Activated naive CD8-positive, alpha-beta T cell treated with anti-CD3 and anti-CD28 coated beads for 36 hours (primary cell): ENCODE measurements at regions not wholly inside any gene's neighbourhood (a gene's known extent, or its start where the extent isn't known, plus 50 kb on each side); places are given as distances from the start of the nearest gene placed in this dataset.
"Not testable (repeated sequence)": the region's sequence is repeated elsewhere in the genome, so short reads cannot be mapped to it uniquely, and the experiment has no call there.

Source experiments
- DNase-seq: peaks from one replicate; pipeline ENCODE4 v3.0.0; 2021
- H3K27ac Mint-ChIP-seq: one replicate; pipeline ENCODE4 v1.8.0; 2022; ENCODE audit warnings: mild to moderate bottlenecking, moderate library complexity, mixed read lengths
- H3K27me3 Mint-ChIP-seq: one replicate; pipeline ENCODE4 v1.8.0; 2022; ENCODE audit warnings: mild to moderate bottlenecking, mixed read lengths
- H3K36me3 Mint-ChIP-seq: one replicate; pipeline ENCODE4 v1.8.0; 2021; ENCODE audit warnings: mild to moderate bottlenecking, mixed read lengths
- H3K4me1 Mint-ChIP-seq: one replicate; pipeline ENCODE4 v1.8.0; 2021; ENCODE audit warnings: mixed read lengths
- H3K4me3 Mint-ChIP-seq: one replicate; pipeline ENCODE4 v1.8.0; 2022; ENCODE audit warnings: mild to moderate bottlenecking, moderate library complexity, mixed read lengths
- H3K9me3 Mint-ChIP-seq: one replicate; pipeline ENCODE4 v1.8.0; 2022; ENCODE audit warnings: mixed read lengths

DNA sequence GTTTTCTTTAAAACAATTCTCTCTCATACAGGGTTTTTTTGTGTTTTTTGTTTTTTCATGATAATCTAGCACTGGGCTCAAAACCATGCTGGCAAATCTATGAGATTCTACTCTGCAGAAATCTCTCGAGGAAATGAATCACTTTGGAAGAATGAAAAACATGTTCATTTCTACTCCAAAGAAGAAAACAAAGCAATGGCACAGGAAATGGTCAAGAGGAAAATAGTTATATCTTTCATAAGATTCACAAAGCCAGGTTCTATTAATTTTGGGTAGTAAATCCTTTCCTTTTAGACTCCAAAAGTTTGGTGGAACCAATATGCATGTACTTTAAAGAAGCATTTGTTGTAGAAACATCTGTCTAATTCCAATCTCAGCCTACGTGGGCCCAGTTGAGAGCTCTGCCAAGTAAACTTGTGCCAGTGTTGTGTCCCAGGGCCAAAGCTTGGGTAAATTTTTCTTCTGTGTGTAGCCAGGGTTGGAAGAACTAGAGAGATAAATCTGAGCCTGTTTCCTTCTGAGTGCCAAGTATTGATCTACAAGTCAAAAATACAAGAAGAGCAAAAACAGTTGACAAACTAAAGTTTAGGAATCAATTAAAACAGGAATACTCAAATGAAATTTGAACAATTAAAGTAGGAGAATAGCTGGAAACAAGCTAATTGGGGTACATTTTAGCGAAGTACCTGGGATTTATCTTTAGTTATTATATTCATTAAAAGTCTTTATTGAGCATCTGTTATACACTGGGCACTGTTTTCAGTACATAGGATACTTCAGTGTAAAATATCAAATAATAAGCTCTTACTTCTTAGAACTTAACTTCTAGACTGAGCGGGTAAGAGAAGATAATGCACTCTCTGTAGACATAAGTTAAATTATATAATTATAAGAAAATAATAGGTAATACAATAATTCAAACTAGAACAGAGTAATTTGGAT lies 657.5 kb upstream of the NECTIN3 start:
- H3K27me3 Mint-ChIP-seq = peaks cover 2% of the 10 kb centered on the region
- H3K9me3 Mint-ChIP-seq = peaks cover 1% of the 10 kb centered on the region
- no peaks in the 10 kb centered on the region for H3K4me1 Mint-ChIP-seq
- DNase-seq = no peak
- H3K36me3 Mint-ChIP-seq = no peaks in the 10 kb centered on the region
- no peak overlapping the region for H3K27ac Mint-ChIP-seq
- no peak overlapping the region for H3K4me3 Mint-ChIP-seq

DNA sequence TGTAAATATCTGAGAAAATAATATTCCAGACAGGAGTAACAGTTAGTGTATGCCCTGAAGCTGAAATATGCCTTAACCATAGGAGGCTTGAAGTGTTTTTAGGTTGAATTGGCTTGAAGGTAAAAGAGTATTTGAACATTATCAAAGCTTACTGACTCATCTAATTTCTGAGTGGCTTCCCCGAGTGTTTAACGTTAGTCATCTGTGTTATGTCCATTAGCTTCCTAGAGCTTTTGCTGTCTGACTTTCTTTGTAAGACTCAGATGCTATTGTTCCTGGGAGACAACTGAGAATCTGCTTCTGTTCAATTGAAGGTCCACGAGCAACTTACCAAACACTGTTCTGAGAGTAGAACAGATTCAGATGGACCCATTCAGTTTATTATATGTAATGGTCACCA lies 656.8 kb upstream of the NECTIN3 start:
- Mint-ChIP-seq H3K36me3 (no peaks in the 10 kb centered on the region), H3K4me1 (no peaks in the 10 kb centered on the region), H3K4me3 (no peak overlapping the region), H3K27me3 (no peaks in the 10 kb centered on the region), H3K27ac (no peak overlapping the region), H3K9me3 (peaks cover 1% of the 10 kb centered on the region)
- no peak for DNase-seq

DNA sequence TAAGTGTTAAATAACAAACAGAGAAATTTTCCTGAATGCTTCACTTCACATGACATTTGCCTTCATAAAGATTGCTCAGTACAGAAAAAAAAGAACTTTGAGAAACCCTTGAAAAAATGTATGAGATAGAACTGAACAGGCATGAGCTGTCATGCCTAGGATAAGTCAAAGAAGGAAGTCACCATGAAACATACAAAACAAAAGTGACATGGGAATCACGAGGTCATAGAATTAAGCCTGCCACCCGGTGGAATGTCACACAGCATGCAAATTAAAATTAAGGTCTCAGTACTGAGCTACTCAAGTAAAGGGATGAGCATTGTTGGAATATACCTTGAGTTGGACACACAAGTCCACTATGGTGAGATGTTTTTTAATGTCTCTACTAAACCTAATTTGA lies 652.5 kb upstream of the NECTIN3 start:
- Mint-ChIP-seq H3K27me3 (no peaks in the 10 kb centered on the region), H3K36me3 (no peaks in the 10 kb centered on the region), H3K9me3 (no peaks in the 10 kb centered on the region)

DNA sequence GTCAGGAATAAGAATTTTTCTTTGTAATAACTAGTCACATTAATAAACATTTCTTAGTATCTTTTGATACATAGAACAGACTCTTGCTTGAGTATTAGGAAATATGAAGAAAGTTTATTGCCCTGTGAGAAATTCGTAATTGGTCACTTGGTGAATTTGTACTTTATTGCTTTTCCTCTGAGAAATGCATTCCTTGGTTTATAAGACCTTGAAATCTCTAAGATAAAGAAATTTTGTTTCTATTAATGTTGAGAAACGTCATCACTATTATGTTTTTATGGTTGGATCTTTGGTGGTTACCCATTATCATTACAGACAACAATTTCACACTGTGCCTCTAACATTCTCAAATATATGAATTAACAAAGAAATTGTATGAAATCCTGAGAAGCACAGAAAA lies 652.0 kb upstream of the NECTIN3 start:
- Mint-ChIP-seq H3K9me3 (no peaks in the 10 kb centered on the region), H3K4me3 (no peak overlapping the region), H3K27ac (no peak overlapping the region), H3K36me3 (no peaks in the 10 kb centered on the region), H3K27me3 (no peaks in the 10 kb centered on the region), H3K4me1 (peaks cover 5% of the 10 kb centered on the region)
- DNase-seq = no peak

More for the DNA sequence above, 652.5 kb upstream of the NECTIN3 start:
- H3K4me1 Mint-ChIP-seq = peaks cover 5% of the 10 kb centered on the region
- no peak overlapping the region for H3K4me3 Mint-ChIP-seq
- no peak overlapping the region for H3K27ac Mint-ChIP-seq
- DNase-seq = no peak

DNA sequence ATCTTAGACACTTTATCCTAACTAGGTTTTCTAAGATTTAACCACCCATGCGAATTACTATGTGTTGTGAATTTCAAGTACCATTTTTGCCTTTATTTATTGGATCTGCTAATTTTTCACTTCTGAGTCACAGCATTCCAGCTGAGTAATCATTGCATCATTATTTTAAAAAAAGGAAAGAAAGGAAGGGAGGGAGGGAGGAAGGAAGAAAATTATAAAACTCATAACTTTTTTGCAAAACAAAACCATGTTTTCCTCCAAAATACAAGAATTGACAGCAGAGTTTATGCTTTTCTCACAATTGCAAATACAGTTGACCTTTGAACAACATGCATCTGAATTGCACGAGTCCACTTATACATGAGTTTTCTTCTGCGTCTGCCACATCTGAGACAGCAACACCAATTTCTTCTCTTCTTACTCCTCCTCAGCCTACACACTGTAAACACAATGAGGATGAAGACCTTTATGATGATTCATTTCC lies 651.4 kb upstream of the NECTIN3 start:
- Mint-ChIP-seq H3K4me3 (no peak overlapping the region), H3K9me3 (no peaks in the 10 kb centered on the region), H3K27me3 (no peaks in the 10 kb centered on the region), H3K27ac (no peak overlapping the region), H3K36me3 (no peaks in the 10 kb centered on the region), H3K4me1 (peaks cover 5% of the 10 kb centered on the region)
- DNase-seq = no peak

DNA sequence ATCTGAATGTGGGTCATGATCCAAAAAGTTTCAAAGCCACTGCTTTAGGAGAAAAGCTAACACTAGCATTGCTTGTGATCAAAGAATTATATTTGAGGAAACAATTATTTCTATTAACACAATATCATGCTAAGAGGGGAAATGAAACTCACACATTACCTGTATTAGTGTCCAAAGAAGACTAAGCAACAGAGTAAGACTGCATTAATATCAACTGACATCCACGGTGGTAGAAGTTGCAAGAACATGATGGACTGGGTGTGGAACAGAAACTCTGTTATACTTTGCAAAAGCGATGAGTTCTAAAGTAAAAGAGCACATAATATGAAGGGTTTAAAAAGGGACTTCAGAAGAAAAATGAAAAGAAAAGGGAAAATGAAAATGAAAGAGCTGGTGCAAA lies 648.3 kb upstream of the NECTIN3 start:
- H3K27me3 Mint-ChIP-seq = no peaks in the 10 kb centered on the region
- H3K36me3 Mint-ChIP-seq = no peaks in the 10 kb centered on the region
- no peak for DNase-seq
- no peaks in the 10 kb centered on the region for H3K9me3 Mint-ChIP-seq
- H3K27ac Mint-ChIP-seq = no peak overlapping the region
- peaks cover 5% of the 10 kb centered on the region for H3K4me1 Mint-ChIP-seq
- no peak overlapping the region for H3K4me3 Mint-ChIP-seq

DNA sequence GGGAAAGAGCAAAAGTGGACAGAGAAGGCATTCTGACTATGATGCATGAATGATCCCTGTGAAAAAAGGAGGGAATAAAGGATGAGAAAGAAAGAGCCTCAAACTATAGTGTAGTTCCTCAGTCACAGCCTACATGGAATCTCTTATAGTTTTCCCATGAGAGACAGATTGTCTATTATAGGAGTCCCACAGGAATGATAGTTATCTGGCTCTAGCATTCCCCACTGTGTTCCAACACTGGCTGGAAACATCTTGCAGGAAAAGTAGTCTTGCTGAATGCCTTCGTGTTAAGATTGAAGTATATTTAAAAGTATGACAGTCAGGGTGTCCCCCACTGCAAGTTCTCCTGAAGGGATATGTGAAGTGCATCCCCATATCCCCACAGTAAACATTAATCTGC lies 641.5 kb upstream of the NECTIN3 start:
- DNase-seq = no peak
- Mint-ChIP-seq H3K36me3 (no peaks in the 10 kb centered on the region), H3K4me1 (no peaks in the 10 kb centered on the region), H3K27ac (no peak overlapping the region), H3K27me3 (no peaks in the 10 kb centered on the region), H3K4me3 (no peak overlapping the region), H3K9me3 (no peaks in the 10 kb centered on the region)

DNA sequence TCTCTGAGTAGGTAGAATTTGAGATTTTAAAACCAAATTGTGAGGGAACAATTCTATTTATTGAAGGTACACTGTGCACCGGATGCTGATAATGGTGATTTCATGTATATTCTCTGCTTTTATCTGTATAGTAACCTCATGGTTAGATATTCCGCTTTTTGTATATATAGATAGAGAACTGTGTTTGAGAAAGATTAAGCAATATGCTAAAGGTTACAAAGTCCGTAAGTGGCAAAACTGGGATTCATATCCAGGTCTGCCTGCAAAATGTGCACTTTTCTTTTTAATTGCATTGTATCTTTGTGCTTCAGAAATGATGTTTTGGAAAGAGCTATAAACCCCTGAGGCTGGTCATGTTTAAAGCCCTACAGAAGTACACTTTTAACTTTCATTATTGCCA lies 635.4 kb upstream of the NECTIN3 start:
- Mint-ChIP-seq H3K27me3 (no peaks in the 10 kb centered on the region), H3K4me3 (no peak overlapping the region), H3K27ac (no peak overlapping the region), H3K36me3 (no peaks in the 10 kb centered on the region), H3K9me3 (no peaks in the 10 kb centered on the region), H3K4me1 (no peaks in the 10 kb centered on the region)
- DNase-seq = no peak

DNA sequence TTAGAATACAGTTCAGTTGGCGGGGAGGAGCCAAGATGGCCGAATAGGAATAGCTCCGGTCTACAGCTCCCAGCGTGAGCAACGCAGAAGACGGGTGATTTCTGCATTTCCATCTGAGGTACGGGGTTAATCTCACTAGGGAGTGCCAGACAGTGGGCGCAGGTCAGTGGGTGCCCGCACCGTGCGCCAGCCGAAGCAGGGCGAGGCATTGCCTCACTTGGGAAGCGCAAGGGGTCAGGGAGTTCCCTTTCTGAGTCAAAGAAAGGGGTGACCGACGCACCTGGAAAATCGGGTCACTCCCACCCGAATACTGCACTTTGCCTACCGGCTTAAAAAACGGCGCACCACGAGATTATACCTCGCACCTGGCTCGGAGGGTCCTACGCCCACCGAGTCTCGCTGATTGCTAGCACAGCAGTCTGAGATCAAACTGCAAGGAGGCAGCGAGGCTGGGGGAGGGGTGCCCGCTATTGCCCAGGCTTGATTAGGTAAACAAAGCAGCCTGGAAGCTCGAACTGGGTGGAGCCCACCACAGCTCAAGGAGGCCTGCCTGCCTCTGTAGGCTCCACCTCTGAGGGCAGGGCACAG lies 631.5 kb upstream of the NECTIN3 start:
- not testable (repeated sequence) for H3K27ac Mint-ChIP-seq, H3K9me3 Mint-ChIP-seq, DNase-seq, H3K36me3 Mint-ChIP-seq, H3K4me1 Mint-ChIP-seq, H3K27me3 Mint-ChIP-seq, H3K4me3 Mint-ChIP-seq

DNA sequence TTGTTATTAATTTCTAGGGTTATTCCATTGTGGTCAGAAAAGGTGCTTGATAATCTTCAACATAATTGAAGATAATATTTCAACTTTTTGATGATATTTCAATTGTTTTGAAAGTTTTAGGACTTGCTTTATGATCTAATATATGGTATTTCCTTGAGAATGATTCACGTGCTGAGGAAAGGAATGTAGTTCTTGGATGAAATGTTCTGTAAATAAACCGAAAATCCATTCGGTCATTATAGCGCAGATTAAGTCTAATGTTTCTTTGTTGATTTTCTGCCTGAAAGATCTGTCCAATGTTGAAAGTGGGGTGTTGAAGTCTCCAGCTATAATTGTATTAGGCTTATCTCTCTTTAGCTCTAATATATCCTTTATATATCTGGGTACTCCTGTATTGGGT lies 617.5 kb upstream of the NECTIN3 start:
- Mint-ChIP-seq H3K27me3 (no peaks in the 10 kb centered on the region), H3K9me3 (peaks cover 4% of the 10 kb centered on the region)

DNA sequence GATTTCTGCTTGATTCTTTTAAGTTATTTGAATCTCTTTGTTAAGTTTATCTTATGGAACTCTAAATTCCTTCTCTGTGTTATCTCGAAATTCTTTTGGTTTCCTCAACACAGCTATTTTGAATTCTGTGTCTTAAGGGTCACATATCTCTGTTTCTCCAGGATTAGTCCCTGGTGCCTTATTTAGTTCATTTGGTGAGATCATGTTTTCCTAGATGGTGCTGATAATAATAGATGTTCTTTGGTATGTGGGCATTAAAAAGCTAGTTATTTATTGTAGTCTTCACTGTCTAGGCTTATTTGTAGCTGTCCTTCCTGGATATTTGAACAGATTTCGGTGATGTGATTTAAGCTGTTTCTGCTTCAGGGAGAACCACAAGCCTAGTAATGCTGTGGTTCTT lies 615.6 kb upstream of the NECTIN3 start:
- Mint-ChIP-seq H3K4me3 (no peak overlapping the region), H3K27ac (no peak overlapping the region), H3K4me1 (no peaks in the 10 kb centered on the region), H3K36me3 (no peaks in the 10 kb centered on the region), H3K27me3 (peaks cover 3% of the 10 kb centered on the region), H3K9me3 (peaks cover 4% of the 10 kb centered on the region)
- DNase-seq = no peak

More for the DNA sequence above, 617.5 kb upstream of the NECTIN3 start:
- Mint-ChIP-seq H3K27ac (no peak overlapping the region), H3K4me3 (no peak overlapping the region), H3K4me1 (no peaks in the 10 kb centered on the region), H3K36me3 (no peaks in the 10 kb centered on the region)
- DNase-seq = no peak

DNA sequence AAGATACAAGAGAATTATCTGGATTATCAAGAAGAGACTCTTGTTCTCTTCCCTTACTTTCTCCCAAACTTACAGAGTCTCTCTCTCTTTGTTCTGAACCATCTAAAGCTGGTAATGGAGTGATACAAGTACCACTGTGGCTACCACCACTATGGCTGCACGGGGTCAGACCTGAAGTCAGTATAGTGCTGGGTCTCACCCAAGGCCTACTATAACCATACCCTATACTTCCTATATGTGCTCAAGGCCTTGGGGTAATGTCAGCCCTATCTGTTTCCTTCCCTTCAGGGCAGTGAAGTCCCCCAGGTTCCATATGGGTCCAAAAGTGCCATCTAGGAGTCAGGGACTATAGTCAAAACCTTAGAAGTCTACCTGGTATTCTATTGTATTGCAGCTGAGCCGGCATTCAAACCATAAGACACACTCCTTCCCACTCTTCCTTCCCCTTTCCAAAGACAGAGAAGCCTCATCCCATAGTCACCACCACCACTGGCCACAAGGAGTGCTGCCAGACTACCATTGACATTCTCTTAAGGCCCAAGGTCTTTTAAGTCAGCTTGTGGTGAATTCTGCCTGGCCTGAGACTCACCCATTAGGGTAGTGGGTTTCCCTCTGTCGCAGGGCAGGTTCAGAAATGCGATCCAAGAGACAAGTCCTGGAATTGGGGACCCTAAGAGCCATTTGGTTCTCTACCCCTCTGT lies 615.0 kb upstream of the NECTIN3 start:
- H3K4me1 Mint-ChIP-seq = no peaks in the 10 kb centered on the region
- H3K27ac Mint-ChIP-seq = no peak overlapping the region
- H3K27me3 Mint-ChIP-seq = peaks cover 3% of the 10 kb centered on the region
- DNase-seq = no peak
- peaks cover 4% of the 10 kb centered on the region for H3K9me3 Mint-ChIP-seq
- no peaks in the 10 kb centered on the region for H3K36me3 Mint-ChIP-seq
- no peak overlapping the region for H3K4me3 Mint-ChIP-seq

DNA sequence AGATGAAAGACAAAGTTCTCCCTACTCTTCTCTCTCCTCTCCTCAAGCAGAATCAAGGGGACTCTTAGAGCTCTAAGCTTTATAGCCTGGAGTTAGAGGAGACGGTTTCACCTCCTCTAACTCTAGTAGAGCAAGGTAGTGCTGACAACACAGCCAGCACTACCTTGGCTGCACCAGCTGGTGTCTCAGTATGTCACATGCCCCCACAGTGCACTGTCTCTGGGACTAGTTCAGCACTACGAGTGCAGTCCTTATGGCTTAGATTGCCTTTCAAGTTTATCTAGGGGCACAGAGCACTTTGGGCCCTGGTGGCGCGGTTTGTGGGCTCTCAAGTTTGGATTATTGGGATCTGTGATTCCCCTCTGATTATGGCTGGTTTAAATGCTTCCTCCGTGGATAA lies 614.1 kb upstream of the NECTIN3 start:
- Mint-ChIP-seq H3K36me3 (no peaks in the 10 kb centered on the region), H3K4me1 (no peaks in the 10 kb centered on the region), H3K4me3 (no peak overlapping the region), H3K27me3 (peaks cover 3% of the 10 kb centered on the region), H3K27ac (no peak overlapping the region), H3K9me3 (peaks cover 4% of the 10 kb centered on the region)
- DNase-seq = no peak

DNA sequence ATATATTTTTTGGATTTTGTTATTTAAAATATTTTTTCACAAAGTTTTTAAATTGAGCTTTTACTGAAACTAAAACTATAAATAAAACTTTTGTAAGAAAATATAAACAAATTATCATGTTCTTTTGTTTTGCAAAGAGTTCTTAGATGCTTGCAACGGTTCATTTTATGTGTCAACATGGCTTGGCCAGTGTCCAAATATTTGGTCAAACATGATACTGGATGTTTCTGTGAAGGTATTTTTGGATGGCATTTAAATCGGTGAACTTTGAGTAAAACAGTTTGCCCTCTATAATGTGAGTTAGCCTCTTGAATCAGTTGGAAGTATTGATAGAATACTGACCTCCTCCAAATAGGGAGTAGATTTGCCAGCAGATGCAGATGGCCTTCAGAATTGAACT lies 612.6 kb upstream of the NECTIN3 start:
- Mint-ChIP-seq H3K36me3 (no peaks in the 10 kb centered on the region), H3K4me1 (no peaks in the 10 kb centered on the region), H3K27ac (no peak overlapping the region), H3K9me3 (peaks cover 4% of the 10 kb centered on the region), H3K4me3 (no peak overlapping the region), H3K27me3 (peaks cover 3% of the 10 kb centered on the region)
- no peak for DNase-seq

DNA sequence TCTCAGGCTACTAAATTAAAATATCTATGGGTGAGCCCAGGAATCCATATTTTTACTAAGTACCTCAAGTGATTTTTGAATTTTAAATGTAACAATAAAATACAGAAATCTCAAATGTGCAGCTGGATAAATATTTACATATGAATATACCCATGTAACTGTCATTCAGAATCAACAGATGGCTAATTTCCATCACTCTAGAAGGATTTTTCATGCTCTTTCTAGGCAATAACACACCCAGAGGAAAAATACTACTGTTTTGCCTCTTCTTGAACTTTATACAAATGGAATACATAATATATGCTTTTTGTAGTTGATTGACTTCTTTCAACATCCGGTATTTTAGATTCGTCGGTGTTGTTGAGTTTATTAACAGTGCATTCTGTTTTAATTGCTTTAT lies 601.3 kb upstream of the NECTIN3 start:
- Mint-ChIP-seq H3K4me3 (no peak overlapping the region), H3K36me3 (no peaks in the 10 kb centered on the region), H3K9me3 (no peaks in the 10 kb centered on the region), H3K27ac (no peak overlapping the region), H3K4me1 (no peaks in the 10 kb centered on the region), H3K27me3 (peaks cover 14% of the 10 kb centered on the region)
- no peak for DNase-seq
